ENCODE measurements at regions not wholly inside any gene's neighbourhood (a gene's known extent, or its start where the extent isn't known, plus 50 kb on each side); places are given as distances from the start of the nearest gene placed in this dataset.

GRCh38 chr12:114936148-114937079 lies 252.4 kb upstream of the TBX3 start:
- TF ChIP-seq POLR2A (IDR thresholded peaks at IDR 0.05; ENCODE audit: low read length) (no peak), GATA1 (IDR thresholded peaks at IDR 0.05; ENCODE audit: low read depth, low read length) (no peak)

Data from erythroblast (primary cell).